Retinal pigment epithelial cell (primary cell): ENCODE measurements at regions not wholly inside any gene's neighbourhood (a gene's known extent, or its start where the extent isn't known, plus 50 kb on each side); places are given as distances from the start of the nearest gene placed in this dataset.

Experiments
- DNase-seq: peaks from one replicate; pipeline ENCODE4 v3.0.0-alpha.2; 2010; ENCODE audit warnings: low read depth
- H3K4me3 ChIP-seq: 2 replicates; pipeline ENCODE4 v1.5.1; 2011; ENCODE audit warnings: mild to moderate bottlenecking, low read length, control low read depth, moderate library complexity
- TF ChIP-seq, protein P1 (sequence below): conservative IDR thresholded peaks from 2 replicates; pipeline ENCODE4 v1.5.1; 2011; ENCODE audit warnings: low read depth, low read length, control low read depth, inconsistent platforms

DNA sequence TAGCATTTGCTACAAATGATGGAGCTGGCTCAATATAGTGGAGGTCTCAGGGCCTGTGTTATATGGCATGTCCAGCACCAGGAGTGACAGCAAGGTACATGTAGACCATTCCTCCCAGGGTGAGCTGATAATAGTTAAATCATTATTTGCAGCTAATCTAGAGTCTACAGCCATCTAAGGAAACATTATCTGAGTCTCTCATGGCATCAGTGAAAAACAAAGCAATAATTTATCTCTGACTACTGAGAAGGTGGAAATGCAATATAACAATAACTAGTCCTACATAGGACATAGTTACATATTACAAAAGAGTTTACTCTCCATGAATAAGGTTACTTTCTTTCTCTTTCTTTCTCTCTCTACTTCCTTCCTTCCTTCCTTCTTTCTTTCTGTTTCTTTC, 143.4 kb upstream of the KCNK2 start:
- no peak for DNase-seq
- no peak overlapping the region for H3K4me3 ChIP-seq
- TF ChIP-seq, protein P1, sequence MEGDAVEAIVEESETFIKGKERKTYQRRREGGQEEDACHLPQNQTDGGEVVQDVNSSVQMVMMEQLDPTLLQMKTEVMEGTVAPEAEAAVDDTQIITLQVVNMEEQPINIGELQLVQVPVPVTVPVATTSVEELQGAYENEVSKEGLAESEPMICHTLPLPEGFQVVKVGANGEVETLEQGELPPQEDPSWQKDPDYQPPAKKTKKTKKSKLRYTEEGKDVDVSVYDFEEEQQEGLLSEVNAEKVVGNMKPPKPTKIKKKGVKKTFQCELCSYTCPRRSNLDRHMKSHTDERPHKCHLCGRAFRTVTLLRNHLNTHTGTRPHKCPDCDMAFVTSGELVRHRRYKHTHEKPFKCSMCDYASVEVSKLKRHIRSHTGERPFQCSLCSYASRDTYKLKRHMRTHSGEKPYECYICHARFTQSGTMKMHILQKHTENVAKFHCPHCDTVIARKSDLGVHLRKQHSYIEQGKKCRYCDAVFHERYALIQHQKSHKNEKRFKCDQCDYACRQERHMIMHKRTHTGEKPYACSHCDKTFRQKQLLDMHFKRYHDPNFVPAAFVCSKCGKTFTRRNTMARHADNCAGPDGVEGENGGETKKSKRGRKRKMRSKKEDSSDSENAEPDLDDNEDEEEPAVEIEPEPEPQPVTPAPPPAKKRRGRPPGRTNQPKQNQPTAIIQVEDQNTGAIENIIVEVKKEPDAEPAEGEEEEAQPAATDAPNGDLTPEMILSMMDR = no peak

DNA sequence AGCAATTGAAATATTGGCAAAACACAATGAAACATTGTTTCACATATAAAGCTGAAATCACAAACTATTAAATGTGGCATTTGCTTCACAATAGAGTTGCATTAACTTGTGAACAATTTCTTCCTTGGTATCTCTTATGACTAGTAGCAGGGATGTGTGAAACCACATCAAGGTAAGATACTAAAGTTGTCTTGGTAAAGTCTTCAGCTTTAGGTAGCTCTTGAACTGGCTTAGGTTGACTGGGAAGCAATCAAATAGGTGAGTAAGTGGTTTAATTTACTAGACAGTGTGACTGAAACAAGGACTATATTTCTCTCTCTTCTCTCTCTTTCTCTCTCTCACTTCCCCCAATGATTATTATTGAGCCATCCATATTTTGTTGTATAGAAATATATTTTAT, 141.5 kb upstream of the KCNK2 start:
- DNase-seq = no peak
- TF ChIP-seq, protein P1 = no peak
- H3K4me3 ChIP-seq = no peak overlapping the region

DNA sequence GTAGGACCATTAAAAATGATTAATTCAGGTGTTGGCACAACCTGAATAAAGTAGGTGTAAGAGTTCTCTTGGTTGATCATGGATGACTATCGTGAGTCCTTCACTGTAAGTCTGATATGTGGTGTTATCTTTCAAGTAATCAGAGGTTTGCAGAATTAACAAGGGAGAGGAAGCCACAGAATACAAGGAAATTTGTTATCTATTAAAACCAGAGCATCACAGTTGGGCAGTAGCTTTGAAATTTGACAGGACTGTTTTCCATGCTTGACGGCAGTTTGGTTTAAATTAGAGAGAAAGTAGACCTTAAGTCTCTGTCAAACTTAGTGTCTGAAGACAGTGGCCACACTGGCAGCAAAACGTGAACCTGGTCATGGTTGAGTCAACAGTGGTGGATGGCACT, 139.5 kb upstream of the KCNK2 start:
- no peak overlapping the region for H3K4me3 ChIP-seq
- TF ChIP-seq, protein P1 = no peak
- no peak for DNase-seq

DNA sequence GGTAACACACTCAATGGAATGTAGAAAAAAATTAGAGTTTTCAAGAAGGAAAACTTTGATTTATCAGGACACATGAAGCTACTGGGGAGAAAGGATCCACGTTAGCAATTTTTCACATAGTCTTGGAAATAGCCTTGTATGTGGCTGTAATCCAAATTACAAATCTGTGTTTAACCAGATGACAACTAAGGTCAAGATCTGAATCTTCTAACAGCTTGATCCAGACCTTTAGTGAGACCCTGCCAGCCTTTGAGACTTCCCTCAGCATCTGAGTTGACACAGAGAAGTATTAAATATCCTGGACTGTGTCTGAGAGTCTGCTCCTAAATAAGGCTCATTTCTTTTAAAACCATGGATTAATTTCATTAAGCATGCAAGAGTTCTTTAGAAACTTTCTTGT, 135.9 kb upstream of the KCNK2 start:
- TF ChIP-seq, protein P1 = no peak

DNA sequence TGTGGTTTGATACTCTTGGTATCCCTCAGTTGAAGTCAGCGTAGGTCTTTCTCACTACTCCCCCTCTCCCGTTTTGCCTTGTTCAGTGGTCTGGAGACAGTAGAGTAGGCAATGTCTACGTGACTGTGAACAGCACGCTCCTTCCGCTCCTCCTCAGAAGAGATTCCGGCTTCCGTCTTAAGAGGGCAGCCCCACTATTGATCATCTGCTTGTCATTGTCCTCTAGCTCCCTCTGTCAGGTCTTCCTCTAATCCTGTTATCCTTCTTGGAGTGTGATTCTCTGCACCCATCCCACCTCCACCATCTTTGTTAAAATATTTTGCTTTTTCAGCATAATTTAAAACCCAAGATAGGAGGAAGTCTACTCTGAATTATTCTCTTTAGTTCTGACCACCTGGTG, 129.9 kb upstream of the KCNK2 start:
- TF ChIP-seq, protein P1 = no peak
- no peak overlapping the region for H3K4me3 ChIP-seq

More for the DNA sequence above, 135.9 kb upstream of the KCNK2 start:
- no peak for DNase-seq
- no peak overlapping the region for H3K4me3 ChIP-seq

DNA sequence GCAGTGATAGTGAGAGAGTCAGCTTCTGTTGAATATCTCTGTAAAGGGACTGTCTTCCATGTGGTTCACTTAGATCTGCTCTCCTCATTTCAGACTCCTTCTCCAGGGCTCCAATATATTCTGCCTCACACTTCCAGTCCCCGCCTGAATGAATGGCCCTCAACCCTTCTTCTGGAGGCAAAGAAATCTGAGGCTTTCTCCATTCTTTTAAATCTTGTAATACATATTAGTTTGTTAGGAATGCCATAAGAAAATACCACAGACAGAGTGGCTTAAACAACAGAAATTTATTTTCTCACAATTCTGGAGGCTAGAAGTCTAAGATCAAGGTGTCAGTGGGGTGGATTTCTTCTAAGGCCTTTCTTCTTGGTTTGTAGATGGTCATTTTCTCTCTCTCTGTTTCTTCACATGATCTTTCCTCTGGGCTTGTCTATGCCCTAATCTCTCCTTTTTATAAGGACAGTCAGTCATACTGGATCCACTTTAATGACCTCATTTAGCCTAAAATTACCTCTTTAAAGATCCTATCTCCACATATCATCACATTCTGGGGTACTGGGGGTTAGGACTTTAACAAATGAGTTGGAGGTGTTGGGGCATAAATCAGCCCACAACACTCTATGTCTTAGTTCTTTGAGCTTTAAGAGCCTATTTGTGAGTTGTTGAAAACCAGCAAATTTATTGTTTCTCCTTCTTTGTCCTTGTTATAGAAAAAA, 128.5 kb upstream of the KCNK2 start:
- no peak overlapping the region for H3K4me3 ChIP-seq
- DNase-seq = no peak
- TF ChIP-seq, protein P1 = no peak

More for the DNA sequence above, 129.9 kb upstream of the KCNK2 start:
- no peak for DNase-seq

DNA sequence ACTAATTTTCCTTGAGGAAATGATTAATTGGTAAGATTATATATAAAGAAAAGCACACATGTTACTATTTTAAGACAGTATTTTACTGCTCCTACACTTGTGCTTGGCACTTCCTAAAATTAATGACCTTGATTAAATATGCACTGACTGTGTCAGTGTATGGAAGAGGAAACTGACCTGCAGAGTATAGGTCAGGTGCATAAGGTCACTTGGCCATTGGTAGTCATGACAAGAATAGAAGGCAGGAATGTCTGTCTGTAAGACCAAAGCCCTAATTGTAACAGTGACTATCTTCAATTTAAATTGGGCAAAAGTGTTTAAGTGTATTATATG, 128.0 kb upstream of the KCNK2 start:
- TF ChIP-seq, protein P1 = no peak
- H3K4me3 ChIP-seq = no peak overlapping the region
- DNase-seq = no peak
